GM21619 (cell line): ENCODE measurements at regions not wholly inside any gene's neighbourhood (a gene's known extent, or its start where the extent isn't known, plus 50 kb on each side); places are given as distances from the start of the nearest gene placed in this dataset.

Experiments used
- ATAC-seq: cut with Tn5 transposase; IDR thresholded peaks from one replicate; pipeline ENCODE4 v1.9.1; 2021; ENCODE audit not compliant: unreplicated experiment

DNA sequence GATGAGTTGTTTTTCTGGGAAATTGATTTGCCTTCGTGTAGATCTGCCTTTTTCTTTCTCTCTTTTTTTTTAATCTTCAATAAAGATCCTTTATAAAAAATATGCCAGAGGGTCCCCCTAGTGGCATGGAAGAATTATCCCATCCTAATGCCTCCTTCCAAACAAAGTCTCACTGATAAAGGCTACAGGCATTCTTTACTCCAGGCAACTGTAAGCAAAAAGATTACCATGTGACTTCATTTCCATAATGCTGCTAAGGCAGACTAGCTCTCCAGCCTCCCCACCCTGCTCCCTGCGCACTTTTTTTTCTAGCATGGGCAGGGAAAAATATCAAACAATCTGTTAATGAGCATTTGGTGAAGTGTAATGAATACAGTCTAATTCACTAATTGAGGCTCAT is 220.2 kb upstream of the CDH8 start:
- no peak for ATAC-seq

DNA sequence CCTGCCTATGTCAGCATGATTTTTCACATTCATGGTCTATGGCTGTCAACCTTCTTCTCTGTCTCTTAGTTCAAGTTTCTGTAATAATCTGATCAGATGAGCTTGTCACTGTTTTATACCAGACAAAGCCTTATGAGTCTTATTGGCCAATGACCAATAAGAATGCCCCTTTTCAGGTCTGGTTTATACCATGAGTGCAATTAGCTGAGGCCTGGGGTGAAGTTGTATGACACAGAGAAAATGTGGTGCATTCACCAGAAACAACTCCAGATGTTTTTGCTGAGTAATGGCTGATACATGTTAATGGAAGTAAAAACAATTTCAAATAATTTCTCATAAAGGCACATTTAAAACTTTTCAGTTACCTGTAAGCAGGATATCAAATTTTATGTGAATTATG is 218.6 kb upstream of the CDH8 start:
- ATAC-seq: no peak

DNA sequence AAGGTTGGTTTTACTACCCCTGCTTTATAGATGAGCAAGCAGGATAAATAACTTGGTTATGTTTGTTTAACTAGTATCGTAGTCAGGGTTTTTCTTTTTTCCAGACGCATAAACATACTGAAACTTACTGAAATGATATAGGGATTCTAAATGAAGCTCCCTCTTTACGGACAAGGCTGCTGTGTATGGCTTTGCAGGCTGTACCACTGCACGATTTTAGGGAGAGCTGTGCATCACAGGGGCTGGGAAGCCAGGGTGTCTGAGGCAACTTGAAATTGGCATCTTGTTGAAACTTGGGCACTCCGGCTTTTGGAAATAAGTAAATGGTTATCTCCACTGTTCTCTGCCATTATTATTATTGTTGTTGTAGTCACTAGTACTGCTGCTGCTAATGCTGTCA is 218.1 kb upstream of the CDH8 start:
- ATAC-seq: no peak

DNA sequence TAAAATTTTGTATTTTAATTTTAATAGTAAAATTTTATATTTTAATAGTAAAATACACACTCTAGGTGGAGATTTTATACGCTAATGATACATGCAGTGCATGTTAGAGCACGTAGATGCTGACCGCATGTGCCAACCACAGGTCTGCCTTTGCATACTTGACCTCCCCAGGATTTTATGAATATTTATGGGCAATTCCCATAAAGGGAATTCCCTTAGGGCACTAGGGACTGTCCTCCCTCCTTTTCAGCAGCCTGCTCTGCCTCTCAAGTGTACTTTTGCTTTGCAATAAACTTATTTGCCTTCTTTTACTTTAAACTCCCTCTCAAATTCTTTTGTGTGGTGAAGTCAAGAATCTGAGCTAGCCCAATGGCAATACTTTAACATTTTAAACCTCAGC is 217.7 kb upstream of the CDH8 start:
- no peak for ATAC-seq

DNA sequence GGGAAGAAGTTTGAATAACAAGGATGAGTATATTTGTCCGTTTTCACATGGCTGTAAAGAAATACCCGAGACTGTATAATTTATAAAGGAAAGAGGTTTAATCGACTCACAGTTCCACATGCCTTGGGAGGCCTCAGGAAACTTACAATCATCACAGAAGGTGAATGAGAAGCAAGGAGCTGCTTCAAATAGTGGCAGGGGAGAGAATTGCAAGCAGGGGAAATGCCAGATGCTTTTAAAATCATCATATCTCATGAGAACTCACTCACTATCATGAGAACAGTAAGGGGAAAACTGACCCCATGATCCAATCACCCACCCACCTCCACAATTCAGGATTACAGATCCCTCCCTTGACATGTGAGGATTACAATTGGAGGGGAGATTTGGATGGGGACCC is 212.8 kb upstream of the CDH8 start:
- ATAC-seq: no peak

DNA sequence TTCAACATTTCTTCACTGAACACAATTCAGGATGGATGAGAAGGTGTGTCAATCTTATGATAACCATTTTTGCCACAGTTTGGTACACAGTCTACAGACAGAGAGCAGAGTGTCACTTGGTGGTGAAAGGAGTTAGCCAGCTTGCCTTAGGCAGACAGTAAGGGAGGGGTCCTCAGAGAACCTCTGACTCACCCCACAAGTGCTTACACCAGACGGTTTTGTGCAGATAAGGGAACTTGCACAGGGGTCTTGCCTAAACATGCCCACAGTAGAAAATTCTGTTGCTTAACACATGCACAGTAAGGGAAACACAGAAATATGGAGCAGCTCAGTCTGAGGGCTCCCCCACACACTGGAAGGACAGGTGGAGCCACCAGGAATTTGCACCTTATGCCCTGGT is 204.5 kb upstream of the CDH8 start:
- no peak for ATAC-seq

DNA sequence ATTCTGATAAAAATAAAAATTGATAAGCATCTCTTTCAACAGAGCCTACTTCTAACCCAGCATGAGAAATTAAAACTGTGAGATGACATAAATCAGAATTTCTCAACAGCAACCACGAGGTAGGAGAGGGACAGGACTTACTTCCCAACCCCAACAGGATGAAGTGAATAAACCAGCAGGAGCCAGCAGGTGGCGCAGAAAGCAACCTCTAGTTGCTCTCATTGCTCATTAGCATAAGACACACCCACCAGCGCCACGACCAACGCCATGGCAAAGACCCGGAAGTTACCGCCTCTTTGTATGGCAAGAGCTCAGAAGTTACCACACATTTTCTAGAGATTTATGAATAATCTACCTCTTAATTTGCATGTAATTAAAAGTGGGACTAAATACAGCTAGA is 189.4 kb upstream of the CDH8 start:
- ATAC-seq: peak; percentile 57

DNA sequence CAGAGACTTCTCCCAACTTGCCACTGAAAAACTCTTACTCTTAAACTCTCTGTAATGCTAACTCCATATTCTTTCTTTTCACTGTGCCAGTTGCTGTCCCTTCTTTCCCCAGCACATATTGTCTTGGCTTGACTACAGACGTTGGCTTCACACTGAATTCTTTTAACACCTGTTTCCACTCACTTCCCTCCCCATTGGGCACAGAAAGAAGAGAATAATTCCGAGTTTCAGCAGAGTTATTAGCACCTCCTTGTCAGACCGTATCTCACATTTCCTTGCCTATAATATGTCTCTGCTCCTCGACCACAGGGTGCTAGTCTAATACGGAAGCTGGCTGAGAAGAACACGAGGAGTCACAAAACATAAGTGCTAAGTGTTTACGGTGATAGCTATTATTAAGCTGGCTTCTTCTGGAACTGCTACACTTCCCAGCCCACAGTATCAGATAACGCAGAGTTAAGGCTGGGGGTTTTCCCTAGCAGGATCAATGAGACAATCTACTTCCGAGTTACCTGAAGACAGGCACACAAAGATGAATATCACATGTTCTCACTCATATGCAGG is 188.5 kb upstream of the CDH8 start:
- ATAC-seq: no peak

DNA sequence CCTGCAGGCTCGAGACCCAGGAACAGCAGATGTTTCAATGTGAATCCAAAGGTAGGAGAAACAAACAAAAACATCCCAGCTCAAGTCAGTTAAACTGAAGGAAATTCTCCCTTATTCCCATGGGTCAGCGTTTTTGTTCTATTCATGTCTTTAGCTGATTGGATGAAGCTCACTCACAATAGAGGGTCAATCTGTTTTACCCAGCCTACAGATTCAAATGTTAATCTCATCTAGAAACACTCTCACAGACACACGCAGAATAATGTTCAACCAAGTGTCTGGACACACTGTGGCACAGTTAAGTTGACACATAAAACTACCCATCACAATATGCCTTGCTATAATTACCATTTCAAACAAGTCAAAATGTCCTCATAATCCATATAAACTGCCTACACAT is 180.6 kb upstream of the CDH8 start:
- ATAC-seq: no peak

DNA sequence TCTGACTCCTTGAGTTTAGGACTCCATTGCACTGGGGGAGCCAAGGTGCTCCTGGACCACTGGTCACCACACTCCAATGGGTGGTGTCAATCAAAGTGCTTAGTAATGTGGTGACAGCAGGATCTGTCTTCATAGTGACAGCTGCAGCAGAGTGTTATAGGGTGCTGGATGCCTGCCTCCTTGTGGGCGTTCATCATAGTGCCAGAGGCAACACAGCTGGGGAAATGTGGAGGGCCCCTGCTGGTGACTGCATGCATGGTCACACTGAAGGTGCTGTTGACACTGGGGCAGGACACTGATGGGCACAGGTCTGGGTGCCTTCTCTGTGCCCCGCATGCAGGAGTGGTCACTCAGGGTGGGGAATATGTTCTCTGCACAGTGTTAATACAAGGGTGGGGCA is 177.5 kb upstream of the CDH8 start:
- ATAC-seq: no peak

DNA sequence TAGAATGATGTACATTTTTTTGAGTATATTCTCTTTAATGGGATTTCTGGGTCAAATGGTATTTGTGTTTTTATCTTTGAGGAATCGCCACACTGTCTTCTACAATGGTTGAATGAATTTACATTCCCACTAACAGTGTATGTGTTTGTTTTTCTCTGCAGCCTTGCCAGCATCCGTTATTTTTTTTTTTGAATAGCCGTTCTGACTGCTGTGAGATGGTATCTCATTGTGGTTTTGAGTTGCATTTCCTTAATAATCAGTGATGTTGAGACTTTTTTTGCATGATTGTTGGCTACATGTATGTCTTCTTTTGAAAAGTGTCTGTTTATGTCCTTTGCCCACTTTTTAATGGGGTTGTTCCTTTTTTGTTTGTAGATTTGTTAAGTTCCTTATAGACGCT is 172.7 kb upstream of the CDH8 start:
- no peak for ATAC-seq

DNA sequence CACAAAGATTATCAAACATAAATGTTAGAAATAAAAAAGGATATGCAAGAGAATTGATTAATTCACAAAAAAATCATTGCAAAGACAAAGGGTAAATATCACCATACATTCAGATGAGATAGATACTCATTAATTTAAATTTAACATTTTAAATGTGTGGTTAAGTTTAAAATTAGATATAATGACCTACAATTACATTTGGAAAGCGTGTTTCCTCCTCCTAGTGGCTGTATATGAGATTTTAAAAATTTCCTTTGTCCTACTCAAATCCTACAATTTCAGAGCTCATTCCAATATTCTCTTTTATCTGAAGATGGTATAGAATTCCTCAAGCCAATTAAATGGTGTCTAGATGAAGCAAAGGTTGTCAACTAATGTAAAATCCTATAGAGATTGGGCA is 169.2 kb upstream of the CDH8 start:
- no peak for ATAC-seq

DNA sequence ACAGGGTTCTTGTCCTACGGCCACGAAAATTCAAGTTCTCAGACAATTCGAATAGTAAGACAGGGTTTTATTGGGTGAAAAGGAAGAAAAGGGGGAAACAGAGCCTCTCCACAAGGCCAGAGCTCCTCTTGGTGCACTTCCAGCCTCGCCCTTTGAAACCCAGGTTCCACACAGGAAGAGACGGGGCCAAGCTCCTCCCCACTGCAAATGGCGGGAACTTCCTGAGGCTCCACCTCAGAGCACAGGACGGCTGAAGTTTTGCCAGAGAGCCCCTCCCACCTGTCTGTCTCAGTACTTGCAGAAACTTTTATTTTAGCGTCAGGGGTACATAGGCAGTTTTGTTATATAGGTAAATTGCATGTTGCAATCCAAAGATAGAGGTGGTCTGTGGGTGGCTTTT is 165.7 kb upstream of the CDH8 start:
- ATAC-seq: no peak

DNA sequence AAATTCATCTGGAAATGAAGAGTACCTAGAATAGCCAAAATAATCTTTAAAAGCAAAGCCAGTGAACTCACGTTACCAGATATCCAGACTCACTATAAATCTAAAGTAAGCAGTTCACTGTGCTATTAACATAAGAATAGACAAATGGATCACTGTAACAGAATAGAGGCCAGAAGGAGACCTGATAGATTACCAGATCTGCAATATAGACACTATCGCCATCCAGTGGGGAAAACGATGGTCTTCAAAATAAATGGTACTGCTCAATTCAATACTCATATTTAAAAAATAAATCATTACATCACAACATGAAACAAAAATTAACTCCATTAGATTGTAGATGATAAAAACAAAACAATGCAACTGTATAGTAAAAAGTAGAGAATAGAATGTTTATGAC is 158.6 kb upstream of the CDH8 start:
- ATAC-seq: no peak

DNA sequence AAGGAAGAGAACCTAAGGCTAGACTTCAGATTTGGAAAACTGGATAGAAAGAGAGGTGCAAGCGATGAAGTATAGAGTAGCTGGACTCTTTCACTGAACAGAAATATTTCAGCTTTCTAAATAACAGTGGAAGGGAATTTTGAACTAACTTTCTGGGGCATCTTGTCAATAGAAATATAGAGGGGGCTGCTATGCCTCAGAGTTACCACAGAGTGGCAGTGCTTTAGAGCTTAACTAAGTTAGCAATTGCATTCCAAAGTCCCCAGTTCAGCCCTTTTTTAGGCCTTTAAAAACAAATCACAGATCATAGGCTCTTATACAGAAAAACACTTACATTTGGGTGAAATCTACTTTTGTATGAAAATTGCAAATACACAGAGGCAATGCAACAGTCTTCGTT is 154.2 kb upstream of the CDH8 start:
- no peak for ATAC-seq

DNA sequence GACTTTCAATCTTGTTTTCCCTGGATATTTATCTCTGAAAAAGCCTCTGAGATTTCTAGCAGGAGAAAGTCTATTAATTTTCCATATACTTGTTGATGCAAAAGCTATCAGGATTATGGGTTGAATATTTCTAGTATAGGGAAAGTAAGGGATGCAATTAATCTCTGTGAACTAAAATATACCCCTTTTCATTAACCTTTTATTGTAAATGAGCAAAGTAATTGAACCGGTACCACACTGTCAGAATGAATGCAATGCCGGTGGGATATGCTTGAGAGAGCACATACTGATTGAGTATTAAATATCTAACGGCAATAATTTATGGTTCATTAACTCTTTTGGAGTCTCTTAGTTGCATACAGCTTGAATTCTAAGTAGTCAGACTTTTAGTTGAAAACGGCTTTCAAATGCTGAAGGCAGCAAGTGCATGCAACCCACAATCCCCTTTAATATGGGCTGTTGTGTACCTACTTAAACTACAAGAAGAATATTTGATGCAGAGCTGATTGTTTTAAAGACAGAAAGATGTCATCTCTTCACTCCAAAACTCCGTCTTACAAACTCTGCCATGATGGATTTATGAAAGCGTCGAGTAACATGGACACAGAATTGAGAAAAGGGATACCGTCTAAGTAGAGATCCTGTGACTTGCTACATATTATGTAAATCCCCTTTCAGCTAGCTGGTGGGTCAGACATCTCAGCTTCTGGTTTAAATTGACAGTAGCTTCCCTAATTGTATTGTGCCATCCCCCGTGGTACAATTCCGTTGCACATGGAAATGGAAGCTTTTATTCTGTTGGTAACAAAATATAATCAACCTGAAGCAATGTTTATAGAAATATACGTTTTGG is 141.3 kb upstream of the CDH8 start:
- no peak for ATAC-seq

DNA sequence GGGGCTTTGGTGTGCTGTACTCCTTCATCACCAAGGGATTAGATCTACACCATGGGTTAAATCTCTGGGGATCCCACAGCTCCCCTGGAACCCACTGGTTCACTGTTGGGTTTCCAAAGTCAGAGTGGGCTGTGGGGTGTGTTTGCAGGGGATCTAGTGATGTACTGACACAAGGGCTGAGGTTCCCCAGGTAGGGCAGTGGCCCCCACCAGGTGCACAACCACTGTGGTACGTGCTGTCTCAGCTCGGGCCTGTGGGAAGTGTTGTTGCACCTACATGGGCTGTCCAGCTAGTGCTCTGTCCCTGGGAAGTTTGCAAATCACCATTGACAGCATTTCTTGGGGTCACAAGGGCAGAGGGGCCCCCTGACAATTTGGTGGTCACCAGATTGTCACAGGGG is 134.4 kb upstream of the CDH8 start:
- no peak for ATAC-seq

DNA sequence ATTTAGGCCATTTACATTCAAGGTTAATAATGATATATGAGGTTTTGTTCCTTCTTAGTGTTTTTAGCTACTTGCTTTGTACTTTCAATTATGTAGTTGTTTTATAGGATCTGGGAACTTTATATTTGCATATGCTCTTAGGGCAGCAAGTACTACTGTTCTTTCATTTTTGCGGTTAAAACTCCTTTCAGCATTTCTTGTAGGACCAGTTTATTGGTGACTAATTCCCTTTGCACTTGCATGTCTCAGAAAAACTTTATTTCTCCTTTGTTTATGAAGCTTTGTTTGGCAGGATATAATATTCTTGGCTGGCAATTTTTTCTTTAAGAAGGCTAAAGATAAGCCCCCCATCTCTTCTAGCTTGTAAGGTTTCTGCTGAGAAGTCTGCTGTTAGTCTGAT is 131.3 kb upstream of the CDH8 start:
- ATAC-seq: no peak

DNA sequence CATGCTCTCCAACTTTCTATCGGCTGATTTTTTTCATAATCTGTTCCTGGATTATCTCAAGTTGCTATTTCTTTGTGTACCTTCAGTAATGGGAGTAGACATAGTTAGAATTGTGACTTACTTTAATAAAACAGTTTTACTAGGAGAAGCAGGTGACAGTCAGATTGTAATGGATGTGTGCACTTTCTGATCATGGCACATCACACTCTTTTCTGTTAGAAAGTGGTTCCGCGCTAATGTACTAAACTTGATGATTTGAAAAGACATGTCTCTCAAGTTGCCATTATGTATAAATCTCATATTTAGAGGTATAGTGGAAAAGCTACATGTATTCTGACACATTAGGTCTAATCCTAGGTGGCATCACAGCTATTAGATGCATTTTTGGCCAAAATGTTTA is 121.3 kb upstream of the CDH8 start:
- ATAC-seq: no peak

DNA sequence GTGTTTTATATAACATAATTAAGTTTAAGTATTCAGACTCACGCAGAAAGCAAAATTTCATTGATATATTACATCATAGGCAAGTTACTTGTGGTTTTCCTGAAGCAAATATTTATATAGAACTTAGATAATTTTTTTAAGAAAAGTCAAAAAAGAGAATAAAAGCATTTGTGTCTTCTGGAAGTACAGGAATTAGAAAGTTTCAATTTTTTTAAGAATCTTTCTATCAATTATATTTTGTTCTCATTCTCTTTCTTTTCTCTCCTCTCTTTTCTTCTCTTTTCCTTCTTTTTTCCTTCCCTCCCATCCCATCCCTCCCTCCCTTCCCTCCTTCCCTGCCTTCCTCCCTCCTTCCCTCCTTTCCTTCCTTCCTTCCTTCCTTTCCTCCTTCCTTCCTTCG is 120.7 kb upstream of the CDH8 start:
- ATAC-seq: no peak

DNA sequence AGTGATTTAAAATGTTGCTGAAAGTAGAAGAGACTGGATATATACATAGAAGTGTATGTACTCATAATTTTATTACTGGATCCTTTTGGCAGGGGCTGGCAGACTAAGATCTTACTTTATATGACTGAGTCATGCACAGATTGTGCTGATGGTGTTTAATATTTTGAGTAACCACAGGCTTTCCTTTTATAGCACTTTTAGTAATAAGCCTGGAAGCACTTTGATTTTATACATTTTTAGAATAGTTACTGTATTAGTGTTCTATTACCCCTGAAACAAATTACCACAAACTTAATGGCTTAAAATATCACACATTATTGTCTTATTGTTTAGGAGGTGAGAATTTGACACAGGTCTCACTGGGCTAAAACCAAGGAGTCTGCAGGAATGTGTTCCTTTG is 113.4 kb upstream of the CDH8 start:
- no peak for ATAC-seq

DNA sequence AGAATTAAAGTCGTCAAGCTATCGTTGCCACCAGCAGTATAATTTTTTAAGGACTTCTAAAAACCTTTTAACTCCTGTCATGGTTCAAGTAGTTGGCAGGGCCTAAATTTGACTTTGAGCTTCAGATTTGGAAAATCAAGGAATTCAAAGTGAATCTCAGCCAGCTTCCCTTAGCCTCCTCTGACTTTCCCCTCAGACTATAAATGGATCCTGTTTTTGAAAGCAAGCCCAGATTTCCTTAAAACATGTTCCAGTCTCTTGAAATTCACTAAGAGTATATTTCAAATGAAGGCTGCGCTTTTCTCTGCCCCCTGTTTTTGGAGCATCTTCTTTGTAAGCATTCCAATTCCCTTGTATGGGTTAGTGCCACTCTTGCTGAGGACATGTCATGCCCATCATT is 101.8 kb upstream of the CDH8 start:
- ATAC-seq: no peak

DNA sequence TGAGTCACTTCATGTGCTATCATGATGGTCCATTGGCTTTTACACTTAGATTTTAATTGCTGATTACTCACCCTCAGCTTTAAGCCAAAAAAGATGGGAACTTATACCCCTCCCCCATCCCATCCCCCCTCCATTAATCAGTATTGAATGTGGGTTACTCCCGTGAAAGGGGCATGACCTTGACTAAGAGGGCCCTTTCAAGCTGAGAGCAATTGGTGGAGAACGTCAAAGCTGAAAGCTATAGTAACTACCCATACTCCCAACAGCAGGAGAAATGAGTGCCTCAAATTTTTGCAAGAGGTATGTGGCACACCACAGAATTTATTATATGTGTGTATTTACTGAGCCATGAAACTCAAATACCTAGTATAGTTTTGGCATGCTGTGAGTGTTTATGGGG is 99.7 kb upstream of the CDH8 start:
- no peak for ATAC-seq
